IMR-90 (cell line): ENCODE measurements at regions not wholly inside any gene's neighbourhood (a gene's known extent, or its start where the extent isn't known, plus 50 kb on each side); places are given as distances from the start of the nearest gene placed in this dataset.

Experiments used
- ATAC-seq: fragments of 200-7000 bp; cut with Tn5 transposase; 2 replicates; pipeline ENCODE4 v1.9.1; 2020; ENCODE audit warnings: low read depth, mild to moderate bottlenecking, moderate library complexity
- BruUV-seq: library from RNA; stranded (reverse); fragments of 400-500 nt; replicated peaks from 2 replicates; lab custom pipeline; 2021; lab: Mats Ljungman, UMichigan
- CTCF ChIA-PET: fragments of 300-600 bp; formaldehyde crosslinking; extraction: SDS; loops from one replicate; lab custom pipeline; 2021; ENCODE audit warnings: antibody characterized with exemption; lab: Yijun Ruan, JAX
- POLR2A ChIA-PET: fragments of 300-600 bp; sonication (Branson Sonifier 250); formaldehyde crosslinking; loops from one replicate; lab custom pipeline; 2022; ENCODE audit warnings: antibody characterized with exemption; ENCODE audit not compliant: unreplicated experiment; lab: Charles Lee
- DNase-seq: peaks from one replicate; pipeline ENCODE4 v3.0.0; 2013
- H2AFZ ChIP-seq: replicated peaks from 2 replicates; pipeline ENCODE3; 2013; ENCODE audit warnings: low read length, mild to moderate bottlenecking; ENCODE audit not compliant: poor library complexity
- H2AK5ac ChIP-seq: 2 replicates; pipeline ENCODE4 v1.6.1; 2013; ENCODE audit warnings: low read depth, low read length, inconsistent platforms
- H2AK9ac ChIP-seq: replicated peaks from 2 replicates; pipeline ENCODE3; 2013; ENCODE audit warnings: mild to moderate bottlenecking, low read depth, low read length, moderate library complexity; ENCODE audit not compliant: poor library complexity
- H2BK120ac ChIP-seq: 2 replicates; pipeline ENCODE4 v1.6.1; 2013; ENCODE audit warnings: low read depth, low read length, inconsistent platforms
- H2BK15ac ChIP-seq: 3 replicates; pipeline ENCODE4 v1.6.1; 2013; ENCODE audit warnings: low read depth, low read length, inconsistent platforms
- H2BK20ac ChIP-seq: 2 replicates; pipeline ENCODE4 v1.6.1; 2013; ENCODE audit warnings: low read depth, mild to moderate bottlenecking, inconsistent platforms, low read length, moderate library complexity
- H2BK5ac ChIP-seq: 2 replicates; pipeline ENCODE4 v1.6.1; 2013; ENCODE audit warnings: mild to moderate bottlenecking, low read depth, low read length, inconsistent platforms; ENCODE audit not compliant: poor library complexity, severe bottlenecking
- H3K14ac ChIP-seq: replicated peaks from 2 replicates; pipeline ENCODE4 v1.6.1; 2013; ENCODE audit warnings: low read depth, low read length, inconsistent platforms
- H3K18ac ChIP-seq: 2 replicates; pipeline ENCODE4 v1.6.1; 2013; ENCODE audit warnings: low read depth, low read length, control low read depth
- H3K23ac ChIP-seq: 2 replicates; pipeline ENCODE4 v1.6.1; 2013; ENCODE audit warnings: low read depth, low read length, inconsistent platforms
- H3K27ac ChIP-seq: 2 replicates; pipeline ENCODE4 v1.5.1; 2013; ENCODE audit warnings: mild to moderate bottlenecking, control low read depth, low read length; ENCODE audit not compliant: insufficient read depth
- H3K27me3 ChIP-seq: 2 replicates; pipeline ENCODE4 v1.6.1; 2013; ENCODE audit warnings: low read length; ENCODE audit not compliant: control insufficient read depth, insufficient read depth
- H3K36me3 ChIP-seq: 2 replicates; pipeline ENCODE4 v1.6.1; 2013; ENCODE audit warnings: low read length, mixed read lengths; ENCODE audit not compliant: control insufficient read depth, insufficient read depth
- H3K4ac ChIP-seq: 2 replicates; pipeline ENCODE4 v1.6.1; 2013; ENCODE audit warnings: low read depth, low read length, inconsistent platforms
- H3K4me1 ChIP-seq: 2 replicates; pipeline ENCODE4 v1.6.1; 2013; ENCODE audit warnings: low read length, mixed read lengths; ENCODE audit not compliant: control insufficient read depth, insufficient read depth
- H3K4me2 ChIP-seq: 2 replicates; pipeline ENCODE4 v1.6.1; 2013; ENCODE audit warnings: low read depth, mild to moderate bottlenecking, control low read depth, low read length, moderate library complexity
- H3K4me3 ChIP-seq: 2 replicates; pipeline ENCODE4 v1.5.1; 2013; ENCODE audit warnings: low read depth, mild to moderate bottlenecking, control low read depth, low read length, moderate library complexity; ENCODE audit not compliant: insufficient read depth
- H3K56ac ChIP-seq: 2 replicates; pipeline ENCODE4 v1.6.1; 2013; ENCODE audit warnings: low read length, inconsistent platforms; ENCODE audit not compliant: insufficient read depth; ENCODE audit errors: extremely low read depth
- H3K79me1 ChIP-seq, 2 experiments: 2 replicates each; pipeline ENCODE4 v1.6.1; 2013; ENCODE audit warnings: low read length in 2 of 2, inconsistent platforms in 1 of 2, low read depth in 1 of 2
- H3K9ac ChIP-seq: 2 replicates; pipeline ENCODE4 v1.6.1; 2013; ENCODE audit warnings: low read depth, low read length, control low read depth
- H3K9me1 ChIP-seq: 2 replicates; pipeline ENCODE4 v1.6.1; 2013; ENCODE audit warnings: low read length, inconsistent platforms; ENCODE audit not compliant: insufficient read depth
- H3K9me3 ChIP-seq: 2 replicates; pipeline ENCODE4 v1.6.1; 2013; ENCODE audit warnings: low read length; ENCODE audit not compliant: control insufficient read depth, insufficient read depth
- H4K20me1 ChIP-seq: 2 replicates; pipeline ENCODE4 v1.6.1; 2013; ENCODE audit warnings: low read length, inconsistent platforms; ENCODE audit not compliant: insufficient read depth
- H4K5ac ChIP-seq: 2 replicates; pipeline ENCODE4 v1.6.1; 2013; ENCODE audit warnings: mild to moderate bottlenecking, low read depth, low read length, control low read depth
- H4K8ac ChIP-seq, 2 experiments: 2 replicates each; pipeline ENCODE4 v1.6.1; 2013; ENCODE audit warnings: low read depth in 2 of 2, low read length in 2 of 2, control low read depth in 1 of 2, inconsistent platforms in 1 of 2
- H4K91ac ChIP-seq: 2 replicates; pipeline ENCODE4 v1.6.1; 2013; ENCODE audit warnings: low read depth, low read length, inconsistent platforms; ENCODE audit not compliant: insufficient read depth
- BHLHE40 ChIP-seq: fragments of 150-350 bp; IDR thresholded peaks from 2 replicates; pipeline ENCODE4 v1.6.1; 2016; ENCODE audit warnings: mild to moderate bottlenecking, low read depth, low read length
- CHD1 ChIP-seq: IDR thresholded peaks from 2 replicates; pipeline ENCODE4 v1.6.1; 2012; ENCODE audit warnings: low read depth, low read length, improper control_type of control experiment
- CTCF ChIP-seq: conservative IDR thresholded peaks from 2 replicates; pipeline ENCODE4 v1.5.1; 2012; ENCODE audit warnings: mild to moderate bottlenecking, low read depth, low read length, improper control_type of control experiment
- ELK1 ChIP-seq: fragments of 150-350 bp; IDR thresholded peaks from 2 replicates; pipeline ENCODE4 v1.6.1; 2016; ENCODE audit warnings: low read depth, mild to moderate bottlenecking, low read length, moderate library complexity, borderline replicate concordance
- FOS ChIP-seq: fragments of 150-350 bp; IDR thresholded peaks from 2 replicates; pipeline ENCODE4 v1.6.1; 2016; ENCODE audit warnings: low read depth, low read length
- MAFK ChIP-seq: IDR thresholded peaks from 2 replicates; pipeline ENCODE4 v1.6.1; 2012; ENCODE audit warnings: low read depth, low read length, improper control_type of control experiment
- MAZ ChIP-seq: IDR thresholded peaks from 2 replicates; pipeline ENCODE4 v1.6.1; 2012; ENCODE audit warnings: low read depth, mild to moderate bottlenecking, low read length, improper control_type of control experiment, moderate library complexity, borderline replicate concordance
- MXI1 ChIP-seq: IDR thresholded peaks from 2 replicates; pipeline ENCODE4 v1.6.1; 2012; ENCODE audit warnings: low read depth, mild to moderate bottlenecking, low read length, moderate library complexity, borderline replicate concordance
- NFE2L2 ChIP-seq: fragments of 150-350 bp; IDR thresholded peaks from 2 replicates; pipeline ENCODE4 v1.6.1; 2016; ENCODE audit warnings: low read depth, mild to moderate bottlenecking, low read length
- POLR2A ChIP-seq: IDR thresholded peaks from 2 replicates; pipeline ENCODE4 v1.6.1; 2012; ENCODE audit warnings: mild to moderate bottlenecking, low read depth, low read length
- RAD21 ChIP-seq: IDR thresholded peaks from 2 replicates; pipeline ENCODE4 v1.6.1; 2012; ENCODE audit warnings: low read length, improper control_type of control experiment
- RCOR1 ChIP-seq: IDR thresholded peaks from 2 replicates; pipeline ENCODE4 v1.6.1; 2012; ENCODE audit warnings: mild to moderate bottlenecking, low read length, improper control_type of control experiment; ENCODE audit not compliant: insufficient replicate concordance
- RFX5 ChIP-seq: IDR thresholded peaks from 2 replicates; pipeline ENCODE4 v1.8.0; 2012; ENCODE audit warnings: low read depth, mild to moderate bottlenecking, low read length, moderate library complexity
- SMC3 ChIP-seq: fragments of 150-350 bp; IDR thresholded peaks from 2 replicates; pipeline ENCODE4 v1.6.1; 2016; ENCODE audit warnings: low read depth, mild to moderate bottlenecking, antibody characterized with exemption, low read length, moderate library complexity
- WGBS, 2 experiments: methylation state at CpG; one replicate each; pipeline versions ENCODE4 v1.1.5 to v1.1.7; 2013; ENCODE audit warnings: missing lambda C conversion rate in 2 of 2; ENCODE audit not compliant: insufficient read length in 1 of 2; ENCODE audit errors: extremely low coverage in 2 of 2; 5-methylcytosine and 5-hydroxymethylcytosine counted together
- dilution Hi-C: fragments of 300-500 bp; cut with HindIII; formaldehyde crosslinking; loops from one replicate; pipeline ENCODE4 v1.14.3; 2018; ENCODE audit warnings: low sequenced_read_pairs; ENCODE audit not compliant: unreplicated experiment
- in situ Hi-C: fragments of 300-500 bp; cut with MboI; formaldehyde crosslinking; loops from 3 replicates; pipeline ENCODE4 v1.14.3; 2019; ENCODE audit warnings: low sequenced_read_pairs, inconsistent platforms, mixed read lengths
- intact Hi-C: fragments of 100-400 bp; cut with micrococcal nuclease; formaldehyde crosslinking; loops from 2 replicates; pipeline ENCODE4 v1.10.0; 2022
- TF ChIP-seq, protein P1 (sequence below): fragments of 150-350 bp; IDR thresholded peaks from 2 replicates; pipeline ENCODE4 v1.6.1; 2017; ENCODE audit warnings: mild to moderate bottlenecking, antibody characterized with exemption, low read length, low read depth

DNA sequence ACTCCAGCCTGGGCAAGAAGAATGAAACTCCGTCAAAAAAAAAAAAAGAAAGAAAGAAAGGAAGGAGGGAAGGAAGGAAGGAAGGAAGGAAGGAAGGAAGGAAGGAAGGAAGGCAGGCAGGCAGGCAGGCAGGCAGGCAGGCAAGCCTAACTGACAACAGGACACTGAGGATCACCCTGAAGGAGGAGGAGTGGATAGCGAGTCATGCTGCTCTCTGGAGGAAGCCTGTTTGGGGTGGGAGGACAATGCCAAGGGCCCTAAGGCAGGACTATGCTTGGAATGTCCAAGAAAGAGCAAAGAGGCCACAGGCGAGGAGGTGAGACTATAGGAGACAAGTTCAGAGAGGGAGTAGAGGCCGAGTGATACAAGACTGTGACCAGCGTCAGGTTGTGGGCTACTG, 107.0 kb upstream of the PARD3 start:
- Histone ChIP-seq H2AK9ac (no peak overlapping the region), H3K56ac (no peak overlapping the region), H3K4ac (no peak overlapping the region), H3K36me3 (no peaks in the 10 kb centered on the region), H4K91ac (no peak overlapping the region), H4K5ac (no peak overlapping the region), H2BK120ac (no peak overlapping the region), H2AFZ (peak overlapping the region; percentile 37), H3K4me1 (no peaks in the 10 kb centered on the region), H3K4me2 (no peak overlapping the region), H3K4me3 (no peak overlapping the region), H3K14ac (no peak overlapping the region), H3K23ac (no peak overlapping the region), H2BK5ac (no peak overlapping the region), H2BK20ac (no peak overlapping the region), H3K27me3 (peaks cover 15% of the 10 kb centered on the region), H3K27ac (no peak overlapping the region), H3K9ac (no peak overlapping the region), H3K9me1 (no peaks in the 10 kb centered on the region), H3K79me1 (no peaks in the 10 kb centered on the region), H3K18ac (no peak overlapping the region), H3K9me3 (peaks cover 11% of the 10 kb centered on the region), H4K20me1 (no peaks in the 10 kb centered on the region), H2AK5ac (no peak overlapping the region), H2BK15ac (no peak overlapping the region), H4K8ac (no peak overlapping the region)
- DNase-seq (peak; percentile 32), ATAC-seq (peak; percentile 84)
- ChIA-PET POLR2A (interaction anchor here (0.7 kb wide), 1 partner anchor 563 kb away, joined by 4 read pairs; no protein-coding TSS in a partner anchor), CTCF (interaction anchor here (1.2 kb wide), 1 partner anchor 282 kb away, joined by 5 read pairs; no protein-coding TSS in a partner anchor)
- 90% methylated on average over 2 of the region's 5 CpGs; no CpG with 5 or more reads in 1 of the 2 experiments for WGBS, 2 experiments
- dilution Hi-C loops = no loop called here
- TF ChIP-seq POLR2A (no peak), ELK1 (no peak), MAFK (no peak), FOS (no peak), NFE2L2 (no peak), RFX5 (no peak), SMC3 (no peak), CHD1 (no peak), BHLHE40 (no peak), RAD21 (no peak), RCOR1 (no peak), MXI1 (no peak), MAZ (no peak), CTCF (no peak)
- TF ChIP-seq, protein P1, sequence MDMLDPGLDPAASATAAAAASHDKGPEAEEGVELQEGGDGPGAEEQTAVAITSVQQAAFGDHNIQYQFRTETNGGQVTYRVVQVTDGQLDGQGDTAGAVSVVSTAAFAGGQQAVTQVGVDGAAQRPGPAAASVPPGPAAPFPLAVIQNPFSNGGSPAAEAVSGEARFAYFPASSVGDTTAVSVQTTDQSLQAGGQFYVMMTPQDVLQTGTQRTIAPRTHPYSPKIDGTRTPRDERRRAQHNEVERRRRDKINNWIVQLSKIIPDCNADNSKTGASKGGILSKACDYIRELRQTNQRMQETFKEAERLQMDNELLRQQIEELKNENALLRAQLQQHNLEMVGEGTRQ = no peak
- intact Hi-C loops = no loop called here
- in situ Hi-C loops = no loop called here
- no TSS peak for BruUV-seq
